ENCODE measurements at regions not wholly inside any gene's neighbourhood (a gene's known extent, or its start where the extent isn't known, plus 50 kb on each side); places are given as distances from the start of the nearest gene placed in this dataset.

DNA sequence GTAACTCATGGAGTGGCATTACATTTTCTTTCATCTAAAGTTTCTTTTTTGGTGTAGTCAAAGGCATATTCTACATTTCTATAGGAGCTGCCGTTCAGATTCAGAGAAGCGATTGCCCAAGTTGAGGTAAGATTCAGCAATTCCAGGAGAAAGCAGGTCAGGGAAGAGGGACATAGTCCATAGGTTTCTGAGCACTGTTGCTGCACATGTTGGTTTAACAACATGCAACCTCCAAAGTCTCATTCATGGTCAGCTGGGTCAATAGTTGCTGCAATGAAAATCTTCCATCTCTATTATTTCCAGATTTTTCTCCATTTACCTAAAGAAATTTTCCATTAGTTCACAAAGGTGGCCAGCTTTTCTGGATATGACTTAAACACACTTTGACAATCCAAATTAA, 682.3 kb upstream of the MAN1A1 start:
- DNase-seq (ENCODE audit: low spot score), result no peak
- H3K4me3 ChIP-seq, result no peak overlapping the region
- TF ChIP-seq, protein P1, sequence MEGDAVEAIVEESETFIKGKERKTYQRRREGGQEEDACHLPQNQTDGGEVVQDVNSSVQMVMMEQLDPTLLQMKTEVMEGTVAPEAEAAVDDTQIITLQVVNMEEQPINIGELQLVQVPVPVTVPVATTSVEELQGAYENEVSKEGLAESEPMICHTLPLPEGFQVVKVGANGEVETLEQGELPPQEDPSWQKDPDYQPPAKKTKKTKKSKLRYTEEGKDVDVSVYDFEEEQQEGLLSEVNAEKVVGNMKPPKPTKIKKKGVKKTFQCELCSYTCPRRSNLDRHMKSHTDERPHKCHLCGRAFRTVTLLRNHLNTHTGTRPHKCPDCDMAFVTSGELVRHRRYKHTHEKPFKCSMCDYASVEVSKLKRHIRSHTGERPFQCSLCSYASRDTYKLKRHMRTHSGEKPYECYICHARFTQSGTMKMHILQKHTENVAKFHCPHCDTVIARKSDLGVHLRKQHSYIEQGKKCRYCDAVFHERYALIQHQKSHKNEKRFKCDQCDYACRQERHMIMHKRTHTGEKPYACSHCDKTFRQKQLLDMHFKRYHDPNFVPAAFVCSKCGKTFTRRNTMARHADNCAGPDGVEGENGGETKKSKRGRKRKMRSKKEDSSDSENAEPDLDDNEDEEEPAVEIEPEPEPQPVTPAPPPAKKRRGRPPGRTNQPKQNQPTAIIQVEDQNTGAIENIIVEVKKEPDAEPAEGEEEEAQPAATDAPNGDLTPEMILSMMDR (IDR thresholded peaks at IDR 0.05), result no peak
- H3K27ac ChIP-seq, result no peak overlapping the region

DNA sequence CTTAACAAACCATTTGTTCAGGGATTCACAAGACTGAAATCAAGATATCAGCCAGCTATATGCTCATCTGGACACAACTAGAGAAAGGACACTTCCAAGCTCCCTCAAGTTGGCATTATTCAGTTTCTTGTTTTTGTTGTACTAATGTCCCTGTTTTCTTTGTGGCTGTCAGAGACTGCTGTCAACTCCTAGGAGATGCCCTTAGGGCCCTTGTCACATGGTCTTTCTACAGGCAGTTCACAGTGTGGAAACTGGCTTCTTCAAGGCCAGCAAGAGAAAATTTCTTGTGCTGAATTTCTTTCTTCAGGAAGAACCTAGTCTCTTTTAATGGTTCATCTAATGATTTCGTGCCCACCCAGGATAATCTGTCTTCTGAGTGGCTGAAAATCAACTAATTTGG, 677.2 kb upstream of the MAN1A1 start:
- Histone ChIP-seq H3K4me3 (no peak overlapping the region), H3K27ac (no peak overlapping the region)
- DNase-seq (ENCODE audit: low spot score), result no peak
- TF ChIP-seq, protein P1 (IDR thresholded peaks at IDR 0.05), result no peak

DNA sequence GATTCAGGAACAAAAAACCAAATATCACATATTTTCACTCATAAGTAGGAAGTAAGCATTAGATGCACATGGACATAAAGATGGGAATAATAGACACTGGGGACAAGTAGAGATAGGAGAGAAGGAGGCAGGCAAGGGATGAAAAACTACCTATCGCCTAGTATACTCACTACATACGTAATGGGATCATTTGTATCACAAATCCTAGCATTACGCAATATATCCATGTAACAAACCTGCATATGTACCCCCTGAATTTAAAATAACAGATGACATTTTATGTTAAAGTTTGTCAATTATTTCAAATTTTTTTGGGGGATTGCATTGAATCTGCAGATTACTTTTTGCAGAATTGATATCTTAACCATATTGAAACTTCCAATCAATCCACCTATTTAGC, 660.5 kb upstream of the MAN1A1 start:
- TF ChIP-seq, protein P1 (IDR thresholded peaks at IDR 0.05), result no peak
- Histone ChIP-seq H3K4me3 (no peak overlapping the region), H3K27ac (no peak overlapping the region)
- no peak for DNase-seq (ENCODE audit: low spot score)

DNA sequence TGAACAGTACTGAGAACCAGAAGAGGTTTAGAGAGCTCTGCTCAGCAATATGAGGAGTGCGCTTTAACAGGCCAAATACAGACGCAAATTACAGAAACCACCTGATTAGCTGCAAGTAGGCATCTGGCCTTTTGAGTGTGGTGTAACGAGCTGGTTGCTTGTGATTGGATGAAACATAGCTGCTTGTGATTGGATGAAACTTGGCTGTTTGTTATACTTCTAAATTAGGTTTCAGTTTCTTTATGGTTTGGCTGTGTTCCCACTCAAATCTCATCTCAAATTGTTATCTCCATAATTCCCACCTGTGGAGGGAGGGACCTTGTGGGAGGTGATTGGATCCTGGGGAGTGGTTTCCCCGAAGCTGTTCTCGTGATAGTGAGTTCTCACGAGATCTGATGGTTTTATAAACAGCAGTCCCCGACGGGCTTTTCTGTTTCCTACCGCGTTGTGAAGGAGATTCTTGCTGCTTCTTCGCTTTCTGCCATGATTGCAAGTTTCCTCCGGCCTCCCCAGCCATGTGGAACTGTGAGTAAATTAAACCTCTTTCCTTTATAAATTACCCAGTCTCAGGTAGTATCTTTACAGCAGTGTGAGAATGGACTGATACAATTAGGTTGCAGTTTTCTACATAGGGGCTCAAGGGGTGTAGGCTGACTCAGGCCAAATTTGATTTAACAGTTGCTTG, 655.9 kb upstream of the MAN1A1 start:
- Histone ChIP-seq H3K4me3 (no peak overlapping the region), H3K27ac (no peak overlapping the region)
- no peak for DNase-seq (ENCODE audit: low spot score)
- TF ChIP-seq, protein P1 (IDR thresholded peaks at IDR 0.05), result no peak

DNA sequence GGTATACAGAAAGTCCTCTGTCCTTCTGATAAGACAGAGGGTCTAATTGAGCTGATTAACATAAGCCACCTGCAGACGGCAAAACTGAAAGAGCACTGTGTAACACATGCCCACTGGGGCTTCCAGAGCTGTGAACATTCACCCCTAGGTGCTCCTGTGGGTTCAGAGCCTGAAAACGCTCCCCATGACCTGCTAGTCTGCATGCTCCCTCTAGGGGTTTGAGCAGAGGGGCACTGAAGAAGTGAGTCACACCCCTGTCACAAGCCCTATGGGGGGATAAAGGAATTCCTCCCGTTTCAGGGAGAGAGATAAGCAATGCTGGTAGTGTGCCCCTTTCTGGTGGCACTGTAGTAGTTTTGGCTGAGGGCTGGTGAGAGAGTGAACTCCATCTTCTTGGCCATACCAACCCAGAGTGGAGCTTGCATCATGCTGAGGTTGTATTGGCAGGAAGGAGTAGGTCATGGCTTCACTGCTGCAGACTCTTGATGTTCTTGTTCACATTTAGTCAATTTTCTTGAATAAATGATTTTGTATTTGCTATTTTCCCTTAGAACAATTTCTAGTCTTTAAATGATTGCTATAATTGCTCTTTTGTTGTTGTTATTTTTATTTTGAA, 637.5 kb upstream of the MAN1A1 start:
- DNase-seq (ENCODE audit: low spot score), result no peak
- Histone ChIP-seq H3K27ac (no peak overlapping the region), H3K4me3 (no peak overlapping the region)
- TF ChIP-seq, protein P1 (IDR thresholded peaks at IDR 0.05), result no peak

DNA sequence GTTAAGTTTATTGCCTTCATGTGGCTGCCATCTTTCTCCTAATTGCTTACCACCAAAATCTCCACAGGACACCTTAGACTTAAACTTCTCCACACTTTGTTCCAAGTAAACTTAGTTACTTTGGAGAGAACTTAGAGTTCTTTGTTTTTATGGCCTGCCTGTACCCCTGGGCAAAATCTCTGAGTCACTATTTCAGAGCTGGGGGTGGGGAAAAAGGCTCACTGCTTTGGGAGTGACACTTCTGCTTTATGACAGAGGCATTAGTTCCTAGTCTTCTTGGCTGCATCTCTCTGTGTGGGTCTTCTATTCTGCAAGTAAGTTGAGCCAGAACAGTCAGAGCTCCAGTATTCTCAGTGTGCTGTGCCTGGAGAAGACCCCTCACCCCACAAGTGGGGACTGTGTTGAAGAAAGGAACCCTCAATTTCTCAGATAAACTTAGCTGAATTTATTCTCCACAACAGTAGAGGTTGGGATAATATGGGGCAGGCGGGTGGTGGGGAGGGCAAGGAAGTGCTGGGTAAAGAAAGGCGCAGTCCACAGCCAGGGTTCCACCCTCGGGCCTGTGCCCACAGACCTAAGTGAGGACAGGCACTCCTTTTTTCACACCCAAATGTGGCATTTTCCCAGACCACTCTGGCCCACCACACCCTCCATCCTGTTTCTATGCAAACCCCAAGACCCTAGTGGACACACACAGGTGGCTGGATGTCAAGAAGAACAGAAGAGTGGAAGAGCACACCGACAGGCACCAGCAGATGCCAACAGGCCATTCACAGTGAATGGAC, 636.6 kb upstream of the MAN1A1 start:
- TF ChIP-seq, protein P1 (IDR thresholded peaks at IDR 0.05), result no peak
- Histone ChIP-seq H3K4me3 (no peak overlapping the region), H3K27ac (no peak overlapping the region)
- DNase-seq (ENCODE audit: low spot score), result no peak
